ENCODE measurements at regions not wholly inside any gene's neighbourhood (a gene's known extent, or its start where the extent isn't known, plus 50 kb on each side); places are given as distances from the start of the nearest gene placed in this dataset.

DNA sequence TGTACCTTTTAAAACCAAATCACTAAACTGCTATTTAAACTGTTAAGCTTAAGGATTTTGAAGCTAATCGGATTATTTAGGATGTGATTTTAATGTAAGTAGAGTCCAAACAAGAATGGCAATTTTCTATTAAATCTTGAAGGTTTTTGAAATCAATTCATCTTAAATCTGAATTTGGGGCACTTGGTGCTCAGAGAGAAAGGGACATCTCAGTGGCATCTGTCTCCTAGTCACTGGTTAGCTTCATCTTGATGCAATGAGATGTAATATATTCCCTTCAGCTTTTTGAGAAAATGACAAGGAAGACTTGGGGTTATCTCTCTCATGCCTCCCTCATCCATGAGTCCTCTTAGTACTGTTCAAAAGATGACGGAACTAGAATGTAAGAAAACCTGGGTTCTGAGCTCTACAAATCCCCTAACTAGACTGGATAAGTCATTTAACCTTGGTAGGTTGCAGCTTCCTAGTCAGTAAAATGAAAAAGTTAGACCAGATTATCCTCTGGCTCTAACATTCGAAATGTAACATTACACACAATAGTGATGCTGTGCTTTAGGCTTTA lies 198.5 kb upstream of the NEBL start:
- TF ChIP-seq, protein P1, sequence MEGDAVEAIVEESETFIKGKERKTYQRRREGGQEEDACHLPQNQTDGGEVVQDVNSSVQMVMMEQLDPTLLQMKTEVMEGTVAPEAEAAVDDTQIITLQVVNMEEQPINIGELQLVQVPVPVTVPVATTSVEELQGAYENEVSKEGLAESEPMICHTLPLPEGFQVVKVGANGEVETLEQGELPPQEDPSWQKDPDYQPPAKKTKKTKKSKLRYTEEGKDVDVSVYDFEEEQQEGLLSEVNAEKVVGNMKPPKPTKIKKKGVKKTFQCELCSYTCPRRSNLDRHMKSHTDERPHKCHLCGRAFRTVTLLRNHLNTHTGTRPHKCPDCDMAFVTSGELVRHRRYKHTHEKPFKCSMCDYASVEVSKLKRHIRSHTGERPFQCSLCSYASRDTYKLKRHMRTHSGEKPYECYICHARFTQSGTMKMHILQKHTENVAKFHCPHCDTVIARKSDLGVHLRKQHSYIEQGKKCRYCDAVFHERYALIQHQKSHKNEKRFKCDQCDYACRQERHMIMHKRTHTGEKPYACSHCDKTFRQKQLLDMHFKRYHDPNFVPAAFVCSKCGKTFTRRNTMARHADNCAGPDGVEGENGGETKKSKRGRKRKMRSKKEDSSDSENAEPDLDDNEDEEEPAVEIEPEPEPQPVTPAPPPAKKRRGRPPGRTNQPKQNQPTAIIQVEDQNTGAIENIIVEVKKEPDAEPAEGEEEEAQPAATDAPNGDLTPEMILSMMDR (IDR thresholded peaks at IDR 0.05), result no peak
- TF ChIP-seq POLR2AphosphoS5 (IDR thresholded peaks at IDR 0.05) (no peak), POLR2A (IDR thresholded peaks at IDR 0.05) (no peak)
